Right renal cortex interstitium (tissue), 3 donors: ENCODE measurements at regions not wholly inside any gene's neighbourhood (a gene's known extent, or its start where the extent isn't known, plus 50 kb on each side); places are given as distances from the start of the nearest gene placed in this dataset.
"Not testable (repeated sequence)": the region's sequence is repeated elsewhere in the genome, so short reads cannot be mapped to it uniquely, and the experiment has no call there.

Experiments
- DNase-seq, 3 donors: peaks; one replicate each; pipeline ENCODE4 v3.0.0-alpha.2; 2013; ENCODE audit warnings: low read depth in 3 of 3, low spot score in 2 of 3

- no peak for DNase-seq
Measured at GRCh38 chr6:76587271-76587670, 514.8 kb upstream of the IMPG1 start.

- DNase-seq, result no peak
Measured at GRCh38 chr6:76584121-76584520, 511.7 kb upstream of the IMPG1 start.

GRCh38 chr6:76578746-76579145 lies 506.3 kb upstream of the IMPG1 start:
- DNase-seq, result no peak

GRCh38 chr6:76574746-76575145 lies 502.3 kb upstream of the IMPG1 start:
- DNase-seq, result no peak

GRCh38 chr6:76565932-76566331 lies 493.5 kb upstream of the IMPG1 start:
- no peak for DNase-seq

GRCh38 chr6:76562371-76562770 lies 489.9 kb upstream of the IMPG1 start:
- not testable (repeated sequence) for DNase-seq

- not testable (repeated sequence) for DNase-seq
Measured at GRCh38 chr6:76560851-76561755, 488.6 kb upstream of the IMPG1 start.

GRCh38 chr6:76553256-76553655 lies 480.8 kb upstream of the IMPG1 start:
- DNase-seq, result no peak

- no peak for DNase-seq
Measured at GRCh38 chr6:76552268-76552667, 479.8 kb upstream of the IMPG1 start.

GRCh38 chr6:76533661-76534060 lies 461.2 kb upstream of the IMPG1 start:
- no peak for DNase-seq

- DNase-seq, result no peak
Measured at GRCh38 chr6:76532647-76533046, 460.2 kb upstream of the IMPG1 start.

GRCh38 chr6:76518443-76518842 lies 446.0 kb upstream of the IMPG1 start:
- DNase-seq, result no peak

GRCh38 chr6:76516924-76517323 lies 444.5 kb upstream of the IMPG1 start:
- DNase-seq, result no peak

- no peak for DNase-seq
Measured at GRCh38 chr6:76510489-76510888, 438.0 kb upstream of the IMPG1 start.

GRCh38 chr6:76509397-76509796 lies 436.9 kb upstream of the IMPG1 start:
- no peak for DNase-seq

GRCh38 chr6:76506808-76507207 lies 434.3 kb upstream of the IMPG1 start:
- no peak for DNase-seq

- DNase-seq, result no peak
Measured at GRCh38 chr6:76495909-76496308, 423.4 kb upstream of the IMPG1 start.

GRCh38 chr6:76491376-76491775 lies 418.9 kb upstream of the IMPG1 start:
- not testable (repeated sequence) for DNase-seq

- DNase-seq, result no peak
Measured at GRCh38 chr6:76490456-76490855, 418.0 kb upstream of the IMPG1 start.

GRCh38 chr6:76481101-76481500 lies 408.6 kb upstream of the IMPG1 start:
- no peak for DNase-seq

- no peak for DNase-seq
Measured at GRCh38 chr6:76472858-76473257, 400.4 kb upstream of the IMPG1 start.

GRCh38 chr6:76466286-76466685 lies 393.8 kb upstream of the IMPG1 start:
- no peak for DNase-seq

- DNase-seq, result no peak
Measured at GRCh38 chr6:76465410-76465809, 392.9 kb upstream of the IMPG1 start.
